Activated CD8-positive, alpha-beta memory T cell treated with anti-CD3 and anti-CD28 coated beads for 36 hours (primary cell): ENCODE measurements at regions not wholly inside any gene's neighbourhood (a gene's known extent, or its start where the extent isn't known, plus 50 kb on each side); places are given as distances from the start of the nearest gene placed in this dataset.

Experiments
- CTCF ChIA-PET: fragments of 350-600 bp; sonication (Branson Sonifier 250); formaldehyde crosslinking; loops from one replicate; lab custom pipeline; 2021; ENCODE audit warnings: antibody characterized with exemption; lab: Charles Lee
- POLR2A ChIA-PET: fragments of 350-600 bp; sonication (Branson Sonifier 250); formaldehyde crosslinking; loops from one replicate; lab custom pipeline; 2021; ENCODE audit warnings: antibody characterized with exemption; lab: Charles Lee

DNA sequence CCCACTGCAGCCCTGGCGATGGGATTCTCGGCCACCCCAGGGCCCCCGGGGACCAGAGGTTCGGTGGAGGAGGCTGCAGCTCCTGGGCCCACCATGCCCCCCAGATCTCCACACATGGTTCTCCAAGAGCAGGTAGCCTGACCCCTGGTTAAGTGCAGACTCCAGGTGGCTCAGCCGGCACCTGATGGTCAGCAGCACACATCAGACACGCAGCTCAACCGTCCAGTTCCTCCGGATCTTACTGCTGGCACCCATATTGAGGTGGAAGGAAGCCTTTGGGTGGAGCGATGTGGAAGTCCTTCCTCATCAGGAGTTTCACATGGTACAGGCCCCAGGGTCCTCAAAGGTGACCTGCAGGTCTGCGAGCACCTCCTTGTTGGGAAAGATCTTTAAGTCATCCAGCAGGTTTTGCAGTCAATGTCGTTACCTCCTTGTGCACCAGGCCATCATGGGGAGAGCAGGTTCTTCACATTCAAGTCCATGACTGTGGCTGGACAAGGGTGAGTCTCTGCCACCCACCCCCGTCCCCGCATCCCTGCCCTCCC, 74.2 kb upstream of the EEPD1 start:
- ChIA-PET CTCF (no interaction called here), POLR2A (no interaction called here)

DNA sequence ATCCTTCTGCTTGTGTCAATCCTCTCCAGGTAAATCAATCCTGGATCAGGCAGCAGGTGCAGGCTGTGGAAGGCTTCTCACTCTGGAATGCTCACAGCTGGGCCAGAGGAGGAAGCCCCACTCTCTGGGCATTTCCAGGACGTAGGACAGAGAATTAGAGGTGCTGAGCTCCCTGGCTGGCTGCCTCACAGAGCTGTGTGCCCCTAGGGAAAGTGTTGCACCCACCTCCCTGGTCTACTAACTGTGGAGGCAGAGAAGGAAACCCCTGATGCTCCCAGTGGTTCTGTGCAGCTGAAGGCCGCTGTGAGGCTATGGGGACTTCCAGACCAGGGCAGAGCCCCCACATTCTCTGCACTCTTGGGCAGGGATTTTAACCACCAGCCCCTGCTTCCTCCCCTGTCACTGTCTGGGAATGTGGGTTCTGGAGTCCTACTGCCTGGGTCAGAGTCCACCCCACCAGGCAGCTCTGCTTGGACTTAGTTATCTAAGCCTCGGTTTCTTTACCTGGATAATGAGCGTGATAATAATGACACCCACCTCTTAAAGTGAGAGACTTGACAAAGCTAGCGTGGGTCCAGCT, 73.5 kb upstream of the EEPD1 start:
- CTCF ChIA-PET = no interaction called here

GRCh38 chr7:36080843-36081242, 72.2 kb upstream of the EEPD1 start:
- ChIA-PET CTCF (no interaction called here), POLR2A (no interaction called here)

More for the DNA sequence above, 73.5 kb upstream of the EEPD1 start:
- POLR2A ChIA-PET = no interaction called here

DNA sequence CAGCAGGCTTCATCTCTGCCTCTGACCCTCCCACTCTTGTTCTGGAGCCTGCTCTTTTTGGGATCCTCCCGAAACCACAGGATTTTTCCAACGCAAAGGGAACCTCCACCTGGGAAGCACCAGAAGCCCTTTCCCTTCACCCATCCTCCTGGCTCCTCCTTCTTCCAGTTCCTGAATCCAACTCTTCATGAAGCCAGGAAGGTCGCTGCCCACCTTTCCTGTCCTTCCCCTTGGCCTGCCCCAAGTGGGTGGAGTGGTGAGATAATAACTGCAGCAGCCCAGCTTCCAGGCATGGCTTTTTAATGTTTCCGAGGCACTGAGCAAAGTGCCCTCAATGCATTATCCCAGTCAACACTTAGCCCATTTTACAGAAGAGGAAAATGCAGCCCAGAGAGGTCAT, 70.8 kb upstream of the EEPD1 start:
- CTCF ChIA-PET = interaction anchor here (1.0 to 1.2 kb wide), 2 partner anchors 32 to 45 kb away, joined by 3 read pairs; no protein-coding TSS in a partner anchor
- POLR2A ChIA-PET = no interaction called here

- POLR2A ChIA-PET = no interaction called here
- CTCF ChIA-PET = interaction anchor here (0.7 to 1.2 kb wide), 3 partner anchors 33 to 238 kb away, joined by 3 to 6 read pairs (median 3); no protein-coding TSS in a partner anchor
Measured at GRCh38 chr7:36082910-36083309, 70.1 kb upstream of the EEPD1 start.

DNA sequence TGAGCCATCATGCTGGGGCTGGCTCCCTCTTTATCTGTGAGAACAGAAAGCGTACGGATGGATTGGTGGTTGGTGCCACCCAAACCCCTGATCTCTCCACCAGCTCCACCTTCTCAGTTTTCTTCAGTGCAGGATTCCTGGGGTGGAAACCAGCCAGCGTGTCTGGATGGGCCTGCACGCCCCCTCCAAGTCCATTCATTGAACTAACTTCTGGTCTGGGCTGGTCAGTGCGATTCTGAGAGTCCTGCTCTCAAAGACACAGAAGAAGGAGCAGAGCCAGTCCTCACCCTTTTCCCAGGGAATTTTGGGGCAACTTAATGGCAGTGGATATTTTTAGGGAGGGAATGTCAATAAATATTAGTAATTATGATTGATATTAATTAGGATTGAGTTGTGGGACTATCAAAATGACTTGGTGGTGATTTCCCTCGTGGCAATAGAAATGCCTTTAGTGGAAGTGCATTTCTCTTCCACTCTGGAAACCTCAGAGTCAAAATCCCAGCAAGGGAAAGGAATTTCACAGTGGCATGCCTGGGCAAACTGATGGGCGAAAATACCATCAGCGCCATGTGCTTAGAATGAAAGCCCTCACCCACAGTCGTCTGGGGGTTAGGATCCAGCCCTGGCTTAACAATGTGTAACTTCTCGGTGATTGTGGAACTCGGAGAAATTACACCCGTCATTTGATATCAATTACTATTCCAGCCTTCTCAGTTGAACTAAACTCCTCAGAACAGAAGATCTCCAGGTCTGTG, 69.3 kb upstream of the EEPD1 start:
- POLR2A ChIA-PET = no interaction called here
- CTCF ChIA-PET = interaction anchor here (1.2 kb wide), 1 partner anchor 33 kb away, joined by 3 read pairs; no protein-coding TSS in a partner anchor

- CTCF ChIA-PET = no interaction called here
Measured at GRCh38 chr7:36084485-36085091, 68.5 kb upstream of the EEPD1 start.

GRCh38 chr7:36085096-36085495, 68.0 kb upstream of the EEPD1 start:
- POLR2A ChIA-PET = no interaction called here
- CTCF ChIA-PET = no interaction called here

More at GRCh38 chr7:36084485-36085091, 68.5 kb upstream of the EEPD1 start:
- POLR2A ChIA-PET = no interaction called here

DNA sequence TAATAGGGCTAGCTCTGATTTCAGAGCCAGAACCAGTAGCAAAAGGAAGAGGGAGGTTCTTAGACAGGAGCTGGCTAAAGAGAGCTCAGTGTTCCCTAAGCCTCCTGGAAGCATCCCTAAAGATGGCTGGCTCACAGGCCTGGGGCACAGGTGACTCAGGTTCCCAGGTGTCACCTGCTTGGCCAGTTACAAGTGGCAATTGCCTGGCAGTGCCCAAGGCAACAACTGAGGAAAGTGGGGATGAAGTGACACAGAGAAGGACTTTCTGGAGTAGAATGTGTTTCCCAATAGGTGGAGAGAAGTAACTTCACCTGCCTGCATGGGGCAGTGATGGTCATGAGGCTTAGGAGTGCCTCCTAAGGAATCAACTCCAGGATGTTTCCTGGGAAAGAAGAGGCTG, 66.5 kb upstream of the EEPD1 start:
- CTCF ChIA-PET = no interaction called here
- POLR2A ChIA-PET = no interaction called here

GRCh38 chr7:36088553-36088952, 64.5 kb upstream of the EEPD1 start:
- ChIA-PET POLR2A (no interaction called here), CTCF (no interaction called here)

GRCh38 chr7:36088966-36089365, 64.1 kb upstream of the EEPD1 start:
- CTCF ChIA-PET = no interaction called here
- POLR2A ChIA-PET = no interaction called here

- CTCF ChIA-PET = no interaction called here
- POLR2A ChIA-PET = no interaction called here
Measured at GRCh38 chr7:36090976-36091873, 61.8 kb upstream of the EEPD1 start.

DNA sequence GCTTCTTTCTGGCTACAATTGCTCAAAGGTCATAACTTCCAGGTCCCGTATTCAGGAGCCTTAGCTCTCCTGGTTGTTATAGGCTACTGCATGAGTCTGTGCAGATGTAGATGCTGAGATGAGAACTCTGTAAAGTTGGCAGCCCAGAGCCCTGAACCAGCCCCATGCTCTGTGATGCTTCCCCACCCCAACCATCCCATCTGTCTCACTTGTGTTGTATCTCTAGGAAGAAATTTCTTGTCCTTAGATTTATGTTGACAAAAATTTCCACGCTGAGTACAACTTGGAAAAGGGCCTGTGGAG, 61.2 kb upstream of the EEPD1 start:
- CTCF ChIA-PET = no interaction called here

DNA sequence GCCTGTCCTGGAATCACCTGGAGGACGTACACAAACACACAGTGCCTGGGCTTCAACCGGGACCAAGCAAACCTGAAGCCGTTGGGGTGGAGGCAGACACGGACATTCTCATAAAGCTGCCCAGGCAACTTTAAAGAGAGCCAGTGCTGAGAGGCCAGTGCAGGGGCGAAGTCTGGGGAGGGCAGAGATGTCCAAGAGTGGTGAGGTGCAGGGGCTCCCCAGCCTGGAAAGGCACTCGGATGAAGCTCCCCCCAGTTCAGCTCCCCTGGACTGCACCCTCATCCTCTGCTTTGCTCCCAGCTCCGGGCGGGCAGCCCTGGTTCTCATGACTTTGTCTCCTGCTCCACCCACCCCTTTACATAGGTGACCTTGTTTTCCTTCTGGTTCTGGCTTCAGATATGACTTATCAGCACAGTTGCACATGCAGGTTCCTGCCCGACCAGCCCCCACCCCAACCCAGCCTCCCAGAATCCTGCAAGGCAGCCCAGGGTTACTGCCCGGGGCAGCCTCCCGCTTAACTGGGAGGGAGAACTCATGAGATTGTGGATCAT, 60.8 kb upstream of the EEPD1 start:
- ChIA-PET CTCF (no interaction called here), POLR2A (no interaction called here)

More for the DNA sequence above, 61.2 kb upstream of the EEPD1 start:
- POLR2A ChIA-PET = no interaction called here

GRCh38 chr7:36096460-36097095, 56.5 kb upstream of the EEPD1 start:
- CTCF ChIA-PET = no interaction called here
- POLR2A ChIA-PET = no interaction called here

- ChIA-PET CTCF (no interaction called here), POLR2A (no interaction called here)
Measured at GRCh38 chr7:36098096-36098495, 55.0 kb upstream of the EEPD1 start.

DNA sequence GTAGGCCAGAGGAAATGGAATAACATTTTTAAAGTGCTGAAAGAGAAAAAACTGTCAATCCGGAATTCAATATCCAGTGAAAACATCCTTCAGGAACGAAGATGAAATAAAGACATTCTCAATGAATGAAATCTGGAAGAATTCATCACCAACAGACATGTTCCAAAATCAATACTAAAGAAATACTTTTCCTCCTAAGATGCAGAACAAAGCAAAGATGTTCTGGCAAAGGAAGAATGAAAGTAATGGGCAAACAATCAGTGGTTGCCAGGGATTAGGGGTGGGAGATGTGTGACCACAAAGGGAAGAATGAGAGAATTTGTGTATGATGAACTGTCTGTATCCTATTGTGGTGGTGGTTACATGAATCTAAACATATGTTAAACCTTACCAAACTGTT, 52.8 kb upstream of the EEPD1 start:
- CTCF ChIA-PET = no interaction called here
- POLR2A ChIA-PET = no interaction called here

GRCh38 chr7:36100634-36101033, 52.4 kb upstream of the EEPD1 start:
- POLR2A ChIA-PET = no interaction called here
- CTCF ChIA-PET = no interaction called here
